ENCODE measurements at regions not wholly inside any gene's neighbourhood (a gene's known extent, or its start where the extent isn't known, plus 50 kb on each side); places are given as distances from the start of the nearest gene placed in this dataset.

DNA sequence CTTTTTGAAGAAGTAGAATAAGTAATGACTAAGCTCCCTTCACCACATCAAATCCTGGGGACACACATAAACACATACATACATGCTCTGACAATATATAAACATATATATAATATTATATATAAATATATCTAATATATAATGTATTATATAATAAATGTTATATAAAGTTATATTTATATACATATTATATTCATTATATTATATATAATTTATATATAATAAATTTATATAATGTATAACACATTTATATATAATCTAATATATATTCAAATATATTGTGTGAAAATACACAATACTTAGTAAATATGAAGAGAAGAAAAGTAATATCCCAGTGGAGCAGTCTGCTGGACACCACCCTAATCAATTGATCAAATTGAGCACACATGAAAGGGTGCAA is 2177.9 kb upstream of the CELF4 start:
- H3K27me3 ChIP-seq: no peaks in the 10 kb centered on the region
- H3K27ac ChIP-seq: no peak overlapping the region
- H3K9me3 ChIP-seq: no peaks in the 10 kb centered on the region
- no peak for DNase-seq
- no peaks in the 10 kb centered on the region for H3K4me1 ChIP-seq
- intact Hi-C loops (cut with DNase I; ENCODE audit: low total_unique reads): no loop called here
- H3K4me3 ChIP-seq: no peak overlapping the region
- no peaks in the 10 kb centered on the region for H3K36me3 ChIP-seq (ENCODE audit: low read depth, missing control alignments)
- no peak for TF ChIP-seq POLR2A (IDR thresholded peaks at IDR 0.05)
- TF ChIP-seq, protein P1, sequence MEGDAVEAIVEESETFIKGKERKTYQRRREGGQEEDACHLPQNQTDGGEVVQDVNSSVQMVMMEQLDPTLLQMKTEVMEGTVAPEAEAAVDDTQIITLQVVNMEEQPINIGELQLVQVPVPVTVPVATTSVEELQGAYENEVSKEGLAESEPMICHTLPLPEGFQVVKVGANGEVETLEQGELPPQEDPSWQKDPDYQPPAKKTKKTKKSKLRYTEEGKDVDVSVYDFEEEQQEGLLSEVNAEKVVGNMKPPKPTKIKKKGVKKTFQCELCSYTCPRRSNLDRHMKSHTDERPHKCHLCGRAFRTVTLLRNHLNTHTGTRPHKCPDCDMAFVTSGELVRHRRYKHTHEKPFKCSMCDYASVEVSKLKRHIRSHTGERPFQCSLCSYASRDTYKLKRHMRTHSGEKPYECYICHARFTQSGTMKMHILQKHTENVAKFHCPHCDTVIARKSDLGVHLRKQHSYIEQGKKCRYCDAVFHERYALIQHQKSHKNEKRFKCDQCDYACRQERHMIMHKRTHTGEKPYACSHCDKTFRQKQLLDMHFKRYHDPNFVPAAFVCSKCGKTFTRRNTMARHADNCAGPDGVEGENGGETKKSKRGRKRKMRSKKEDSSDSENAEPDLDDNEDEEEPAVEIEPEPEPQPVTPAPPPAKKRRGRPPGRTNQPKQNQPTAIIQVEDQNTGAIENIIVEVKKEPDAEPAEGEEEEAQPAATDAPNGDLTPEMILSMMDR (IDR thresholded peaks at IDR 0.05): no peak

DNA sequence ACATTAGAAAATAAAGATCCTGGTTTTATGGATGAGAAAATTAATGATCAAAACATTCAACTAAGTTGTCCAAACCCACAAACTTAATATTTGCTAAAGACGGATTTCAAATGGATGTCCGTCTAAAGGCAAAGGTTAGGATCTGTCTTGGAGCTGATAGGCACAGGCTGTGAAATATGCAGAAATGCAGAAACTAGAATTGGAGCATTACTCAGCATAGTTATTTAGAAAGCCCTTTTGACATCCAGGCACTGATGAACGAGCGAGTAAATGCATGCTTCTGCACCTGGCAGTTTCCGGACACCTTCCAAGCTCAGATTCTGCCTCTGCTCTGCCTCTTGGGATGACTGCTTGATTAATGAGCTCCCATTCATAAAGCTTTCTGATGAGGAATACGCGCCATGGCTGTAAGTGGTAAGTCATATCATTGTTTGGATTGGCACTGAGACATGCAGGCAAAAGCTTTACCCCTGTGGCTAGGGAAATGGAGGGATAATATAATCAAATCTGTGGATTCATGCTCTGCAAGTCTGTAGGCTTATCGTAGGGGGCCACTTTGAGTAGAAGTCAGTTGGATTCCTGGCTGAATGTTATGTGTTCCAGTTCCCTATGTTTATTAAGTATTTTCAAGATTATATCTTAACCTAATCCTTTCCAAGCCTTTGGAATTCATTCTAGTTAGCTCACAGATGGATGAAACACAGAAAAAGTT is 2176.3 kb upstream of the CELF4 start:
- H3K36me3 ChIP-seq (ENCODE audit: low read depth, missing control alignments): no peaks in the 10 kb centered on the region
- no peak overlapping the region for H3K4me3 ChIP-seq
- intact Hi-C loops (cut with DNase I; ENCODE audit: low total_unique reads): no loop called here
- H3K27me3 ChIP-seq: no peaks in the 10 kb centered on the region
- no peak overlapping the region for H3K27ac ChIP-seq
- no peak for TF ChIP-seq POLR2A (IDR thresholded peaks at IDR 0.05)
- TF ChIP-seq, protein P1 (IDR thresholded peaks at IDR 0.05): no peak
- H3K9me3 ChIP-seq: no peaks in the 10 kb centered on the region
- DNase-seq: no peak
- WGBS, 2 donors: 71 to 72% methylated on average over 8 of the region's 8 CpGs
- no peaks in the 10 kb centered on the region for H3K4me1 ChIP-seq

DNA sequence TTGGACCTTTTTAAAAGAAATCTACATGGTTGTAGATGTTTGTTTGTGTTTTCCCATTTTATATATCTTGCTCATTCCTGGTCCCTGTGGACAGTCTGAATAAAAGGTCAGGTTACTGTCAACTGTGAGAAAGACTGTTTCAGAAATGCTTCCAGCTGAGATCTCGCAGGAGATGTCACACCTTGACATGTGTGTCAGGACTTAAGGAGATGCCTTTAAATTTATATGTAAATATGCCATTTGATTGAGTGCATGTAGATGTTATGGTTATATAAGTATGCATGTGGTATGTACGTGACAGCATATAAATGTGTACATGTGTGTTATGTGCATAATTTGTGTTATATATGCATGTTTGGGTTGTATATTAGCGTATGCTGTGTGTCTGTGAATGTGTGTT is 2172.3 kb upstream of the CELF4 start:
- 94 to 96% methylated on average over 3 of the region's 3 CpGs for WGBS, 2 donors
- TF ChIP-seq, protein P1 (IDR thresholded peaks at IDR 0.05): no peak
- no peak for TF ChIP-seq POLR2A (IDR thresholded peaks at IDR 0.05)

DNA sequence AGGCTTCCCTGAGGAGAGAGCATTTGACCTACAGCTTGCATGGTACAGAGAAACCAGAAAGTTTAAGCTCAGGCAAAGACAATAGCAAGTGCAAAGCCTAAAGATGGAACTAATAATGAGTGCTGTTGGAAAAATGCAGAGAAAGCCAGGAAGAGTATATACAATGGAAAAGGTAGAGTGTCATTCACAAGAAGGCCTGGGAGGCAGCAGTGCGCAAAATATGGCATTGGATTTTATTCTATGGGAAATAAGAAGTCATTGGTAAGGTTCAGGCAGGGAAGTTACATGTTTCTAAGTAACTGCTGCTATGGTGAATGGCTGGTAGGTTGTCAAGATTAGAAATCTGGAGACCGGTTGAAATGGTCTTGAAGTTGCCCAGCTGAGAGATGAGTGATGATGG is 2167.3 kb upstream of the CELF4 start:
- no peaks in the 10 kb centered on the region for H3K9me3 ChIP-seq
- WGBS, 2 donors: 92 to 96% methylated on average over 2 of the region's 2 CpGs
- DNase-seq: no peak
- no peaks in the 10 kb centered on the region for H3K27me3 ChIP-seq
- TF ChIP-seq, protein P1 (IDR thresholded peaks at IDR 0.05): no peak
- no peak for TF ChIP-seq POLR2A (IDR thresholded peaks at IDR 0.05)
- H3K36me3 ChIP-seq (ENCODE audit: low read depth, missing control alignments): no peaks in the 10 kb centered on the region
- H3K27ac ChIP-seq: no peak overlapping the region
- no peaks in the 10 kb centered on the region for H3K4me1 ChIP-seq
- intact Hi-C loops (cut with DNase I; ENCODE audit: low total_unique reads): no loop called here
- no peak overlapping the region for H3K4me3 ChIP-seq

More for the DNA sequence above, 2172.3 kb upstream of the CELF4 start:
- intact Hi-C loops (cut with DNase I; ENCODE audit: low total_unique reads): no loop called here
- no peaks in the 10 kb centered on the region for H3K9me3 ChIP-seq
- H3K36me3 ChIP-seq (ENCODE audit: low read depth, missing control alignments): no peaks in the 10 kb centered on the region
- no peaks in the 10 kb centered on the region for H3K4me1 ChIP-seq
- H3K27ac ChIP-seq: no peak overlapping the region
- no peaks in the 10 kb centered on the region for H3K27me3 ChIP-seq
- no peak for DNase-seq
- H3K4me3 ChIP-seq: no peak overlapping the region

DNA sequence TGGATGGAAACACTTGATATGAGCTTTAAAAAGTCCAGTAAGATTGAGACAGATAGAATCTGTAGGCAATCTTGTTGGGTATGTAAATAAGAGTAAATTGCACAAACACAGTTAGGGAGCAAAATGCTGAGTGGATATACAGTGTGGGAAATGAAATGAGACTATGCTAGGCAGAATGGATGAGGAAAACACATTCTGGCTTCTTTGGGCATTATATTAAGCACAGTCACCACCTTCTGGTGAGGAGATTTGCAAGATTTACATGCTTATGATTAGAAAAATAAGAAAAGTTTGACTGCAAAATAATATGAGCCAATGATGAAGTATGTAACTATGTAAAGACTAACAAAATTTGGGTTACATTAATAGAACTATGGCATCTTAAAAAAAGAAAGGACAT is 2165.0 kb upstream of the CELF4 start:
- no peak for TF ChIP-seq POLR2A (IDR thresholded peaks at IDR 0.05)
- TF ChIP-seq, protein P1 (IDR thresholded peaks at IDR 0.05): no peak
- Histone ChIP-seq H3K4me3 (no peak overlapping the region), H3K36me3 (ENCODE audit: low read depth, missing control alignments) (no peaks in the 10 kb centered on the region), H3K9me3 (no peaks in the 10 kb centered on the region), H3K4me1 (no peaks in the 10 kb centered on the region), H3K27ac (no peak overlapping the region), H3K27me3 (no peaks in the 10 kb centered on the region)
- intact Hi-C loops (cut with DNase I; ENCODE audit: low total_unique reads): no loop called here
- no peak for DNase-seq

All from testis (tissue), 2 donors.